ENCODE measurements at regions not wholly inside any gene's neighbourhood (a gene's known extent, or its start where the extent isn't known, plus 50 kb on each side); places are given as distances from the start of the nearest gene placed in this dataset.

DNA sequence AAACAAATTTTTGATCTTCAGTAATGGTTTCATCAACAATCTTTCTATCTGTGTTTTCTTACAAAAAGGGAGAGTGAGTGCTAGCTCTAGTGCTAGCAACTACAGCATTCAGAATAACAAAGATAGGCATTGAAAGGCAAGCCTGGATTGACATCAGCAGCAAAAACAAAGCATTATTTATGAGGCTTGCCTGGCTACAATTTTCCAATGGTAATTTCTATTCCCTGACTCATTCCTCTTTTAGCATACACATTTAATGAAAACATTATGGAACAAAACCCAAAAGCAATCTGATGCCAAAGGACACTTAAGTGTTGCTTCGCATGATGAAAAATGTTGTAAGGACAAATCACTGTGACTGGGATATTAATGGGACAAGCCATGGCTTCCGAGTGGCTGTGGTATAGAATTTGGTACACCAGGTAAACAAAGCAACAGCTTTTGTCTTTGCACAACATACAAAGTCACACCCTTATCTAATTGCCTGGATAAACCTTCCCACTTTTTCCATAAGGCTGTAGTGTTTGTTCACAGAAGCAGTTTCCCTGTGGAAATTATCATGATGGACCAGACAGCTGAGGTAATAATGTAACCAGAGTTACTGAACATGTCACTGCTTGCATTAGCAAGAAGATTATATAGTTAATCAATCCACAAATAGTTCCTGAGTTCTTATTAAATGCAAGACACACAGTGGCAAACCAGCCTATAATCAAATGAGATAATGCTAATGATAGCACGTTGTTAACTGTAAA, 179.8 kb upstream of the EDIL3 start:
- intact Hi-C loops (cut with DNase I) = no loop called here
- peak; percentile 28 for ATAC-seq
- no peak for DNase-seq (ENCODE audit: low spot score)

DNA sequence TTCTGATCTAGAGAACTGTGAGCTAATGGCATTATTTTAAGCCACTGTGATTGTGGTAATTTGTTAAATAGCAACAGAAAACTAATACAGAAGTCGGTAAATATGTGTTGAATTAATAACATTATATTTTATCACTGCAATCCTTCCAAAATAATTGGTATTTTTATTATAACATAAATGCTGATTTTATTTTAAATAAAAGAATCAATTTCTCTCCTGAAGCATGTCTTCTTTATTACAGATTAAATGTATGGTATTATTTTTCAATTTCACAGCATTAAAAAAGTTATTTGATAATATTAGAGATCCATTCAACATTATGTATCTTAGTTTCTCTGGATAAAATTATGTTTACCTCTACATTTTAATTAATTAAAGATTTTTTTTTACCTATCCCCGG, 165.5 kb upstream of the EDIL3 start:
- no peak for DNase-seq (ENCODE audit: low spot score)
- intact Hi-C loops (cut with DNase I) = no loop called here
- no peak for ATAC-seq

DNA sequence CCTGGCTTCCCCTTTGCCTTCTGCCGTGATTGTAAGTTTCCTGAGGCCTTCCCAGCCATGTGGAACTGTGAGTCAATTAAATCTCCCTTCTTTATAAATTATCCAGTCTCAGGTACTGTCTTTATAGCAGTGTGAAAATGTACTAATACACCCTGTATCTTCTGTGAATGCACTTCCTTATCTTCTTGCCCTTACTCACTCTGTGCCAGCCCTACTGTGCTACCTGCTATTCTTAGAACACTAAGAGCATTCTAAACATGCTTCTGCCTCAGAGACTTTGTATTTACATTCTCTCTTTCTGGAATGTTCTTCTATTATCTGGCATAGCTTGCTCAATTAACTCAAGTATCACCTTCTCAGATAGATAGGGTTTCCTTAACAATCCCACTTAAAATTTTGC, 164.4 kb upstream of the EDIL3 start:
- ATAC-seq (no peak), DNase-seq (ENCODE audit: low spot score) (no peak)
- intact Hi-C loops (cut with DNase I) = no loop called here

DNA sequence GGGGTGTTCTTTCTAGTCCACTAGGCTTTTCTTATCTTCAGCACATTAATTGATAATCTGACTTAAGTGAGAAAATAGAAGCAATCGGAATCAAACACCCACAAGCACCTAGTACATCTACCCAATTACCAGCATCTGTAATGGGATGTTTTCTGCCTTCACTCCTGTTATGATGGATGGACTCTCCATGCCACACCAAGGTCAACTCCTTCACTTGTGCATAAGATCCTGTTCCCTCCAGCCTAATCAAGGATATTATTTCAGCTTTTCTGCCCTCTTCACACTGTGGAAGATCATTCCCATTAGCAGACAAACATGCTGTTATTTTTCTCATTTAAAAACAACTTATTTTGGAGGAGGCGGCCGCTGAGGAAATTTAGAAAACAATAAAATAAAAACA, 162.0 kb upstream of the EDIL3 start:
- no peak for ATAC-seq
- intact Hi-C loops (cut with DNase I) = no loop called here
- no peak for DNase-seq (ENCODE audit: low spot score)

DNA sequence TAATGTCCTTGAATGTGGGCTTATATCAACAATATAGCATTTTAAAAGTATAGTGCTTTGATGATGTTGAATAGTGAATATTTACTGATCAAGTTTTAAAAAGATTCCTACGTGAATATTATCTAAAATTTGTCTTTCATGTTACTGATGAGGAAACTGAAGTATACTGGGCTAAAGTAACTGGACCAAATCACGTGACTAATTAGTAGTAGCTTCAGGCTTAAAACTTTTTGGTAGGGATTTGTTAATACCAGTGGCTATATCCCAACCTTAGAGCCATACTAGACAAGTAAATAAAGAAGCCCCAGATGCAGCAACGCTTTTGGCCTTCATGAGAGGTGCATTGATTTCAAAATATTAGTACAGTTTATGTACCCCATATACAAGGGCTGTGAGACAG, 152.1 kb upstream of the EDIL3 start:
- intact Hi-C loops (cut with DNase I) = no loop called here
- ATAC-seq (no peak), DNase-seq (ENCODE audit: low spot score) (no peak)

DNA sequence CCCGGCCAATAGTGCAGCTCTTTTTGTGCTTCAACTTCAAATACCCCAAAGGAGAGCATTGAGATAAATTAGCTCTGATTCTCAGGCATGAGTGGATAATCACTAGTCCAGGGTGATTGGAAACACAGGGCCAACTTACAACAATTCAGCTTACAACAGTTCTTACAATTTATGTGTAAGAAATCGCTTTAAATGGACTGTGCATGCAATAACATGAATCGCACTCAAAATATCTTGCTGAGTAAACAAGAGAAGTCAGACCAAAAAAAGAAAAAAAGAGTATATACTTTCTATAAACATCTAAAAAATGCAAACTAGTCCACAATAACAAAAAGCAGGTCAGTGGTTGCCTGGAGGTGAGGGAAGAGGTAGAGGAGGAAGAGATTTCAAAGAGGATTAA, 150.6 kb upstream of the EDIL3 start:
- intact Hi-C loops (cut with DNase I) = no loop called here
- DNase-seq (ENCODE audit: low spot score) = no peak

DNA sequence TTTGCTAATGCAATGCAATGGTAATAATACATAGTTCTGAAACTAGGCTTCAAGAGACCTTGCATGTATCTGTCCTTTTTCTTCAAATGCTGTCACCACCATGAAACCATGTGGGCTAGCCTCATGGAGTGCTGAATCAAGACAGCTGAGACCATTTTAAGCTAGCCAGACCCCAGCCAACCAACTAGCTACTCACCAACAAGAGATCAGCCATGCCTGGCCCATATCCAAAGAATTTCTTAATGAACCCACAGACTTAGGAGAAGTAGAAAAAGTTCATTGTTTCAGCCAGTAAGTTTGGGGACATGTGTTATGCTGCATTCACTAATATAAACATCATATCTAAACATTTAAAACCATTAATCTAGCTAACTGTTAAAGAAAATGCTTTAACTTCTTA, 139.8 kb upstream of the EDIL3 start:
- ATAC-seq = no peak
- no peak for DNase-seq (ENCODE audit: low spot score)
- intact Hi-C loops (cut with DNase I) = no loop called here

More for the DNA sequence above, 150.6 kb upstream of the EDIL3 start:
- no peak for ATAC-seq

DNA sequence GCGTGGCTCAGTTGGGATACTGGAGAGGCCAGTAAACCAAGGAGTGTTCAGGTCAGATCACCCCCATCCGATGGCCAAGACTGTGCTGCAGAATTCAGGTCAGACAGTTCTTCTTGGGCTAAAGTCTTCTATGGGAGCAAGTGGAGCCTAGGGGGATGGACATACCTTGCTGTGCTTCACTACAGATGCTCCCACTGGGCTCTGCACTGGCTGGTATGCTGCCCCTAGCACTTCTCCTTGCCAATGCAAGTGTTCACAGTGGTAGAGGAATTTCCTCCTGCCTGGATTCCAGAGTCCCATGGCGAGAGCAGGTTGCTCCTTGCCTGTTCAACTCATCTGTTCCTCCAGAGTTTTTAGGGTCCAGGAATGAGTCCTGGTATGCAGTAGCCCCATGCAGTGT, 134.2 kb upstream of the EDIL3 start:
- intact Hi-C loops (cut with DNase I) = no loop called here
- ATAC-seq = no peak
- no peak for DNase-seq (ENCODE audit: low spot score)

DNA sequence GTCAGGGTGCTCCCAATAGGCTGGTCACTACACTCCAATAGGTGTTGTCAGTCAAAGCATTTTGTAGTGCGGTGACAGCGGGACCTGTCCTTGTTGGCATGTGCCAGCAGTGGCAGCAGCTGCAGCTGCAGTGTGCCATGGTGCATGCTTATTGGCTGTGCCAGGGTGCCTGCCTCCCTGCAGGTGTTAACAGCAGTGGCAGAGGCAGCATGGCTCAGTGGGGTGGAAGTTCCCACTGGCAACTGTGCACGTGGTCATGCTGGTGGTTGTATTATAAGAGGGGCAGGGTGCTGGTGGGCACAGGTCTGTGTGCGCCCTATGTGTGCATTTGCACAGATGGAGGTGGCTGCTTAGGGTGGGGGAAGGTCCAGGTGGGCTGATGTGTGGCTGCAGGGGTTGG, 133.7 kb upstream of the EDIL3 start:
- ATAC-seq = no peak
- no peak for DNase-seq (ENCODE audit: low spot score)
- intact Hi-C loops (cut with DNase I) = no loop called here

DNA sequence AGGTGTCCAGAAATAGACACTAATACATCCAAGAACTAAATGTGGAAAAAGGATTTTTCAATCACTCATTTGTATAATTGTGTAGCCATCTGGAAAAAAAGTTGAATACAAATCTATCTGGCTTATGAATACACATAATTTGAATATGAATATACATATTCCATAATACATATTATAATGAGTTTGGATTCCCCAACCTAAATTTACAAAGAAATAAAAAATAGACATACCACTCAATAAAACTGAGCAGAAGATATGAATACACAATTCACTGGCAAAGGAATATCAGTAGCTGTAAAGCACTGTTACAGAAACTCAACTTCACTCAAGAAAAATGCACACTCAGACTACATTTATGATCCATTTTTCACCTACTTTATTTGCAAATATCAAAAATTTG, 121.9 kb upstream of the EDIL3 start:
- DNase-seq (ENCODE audit: low spot score) (no peak), ATAC-seq (no peak)
- intact Hi-C loops (cut with DNase I) = no loop called here

DNA sequence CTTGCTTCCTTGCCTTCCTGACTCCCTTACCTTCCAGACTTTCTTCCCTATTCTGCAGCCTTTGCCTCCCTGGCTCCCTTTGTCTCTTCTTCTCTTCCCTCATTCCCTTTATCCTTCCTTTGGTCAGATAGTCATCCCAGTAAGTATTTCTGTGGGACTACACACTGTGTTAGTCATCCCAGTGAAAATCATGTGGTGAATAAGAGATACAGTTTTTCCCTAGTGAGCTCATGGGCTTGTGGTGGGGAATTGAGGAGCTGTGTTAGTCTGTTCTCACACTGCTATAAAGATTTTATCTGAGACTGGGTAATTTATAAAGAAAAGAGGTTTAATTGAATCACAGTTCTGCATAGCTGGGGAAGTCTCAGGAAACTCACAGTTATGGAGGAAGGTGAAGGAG, 109.8 kb upstream of the EDIL3 start:
- DNase-seq (ENCODE audit: low spot score) = no peak
- intact Hi-C loops (cut with DNase I) = no loop called here
- ATAC-seq = no peak

DNA sequence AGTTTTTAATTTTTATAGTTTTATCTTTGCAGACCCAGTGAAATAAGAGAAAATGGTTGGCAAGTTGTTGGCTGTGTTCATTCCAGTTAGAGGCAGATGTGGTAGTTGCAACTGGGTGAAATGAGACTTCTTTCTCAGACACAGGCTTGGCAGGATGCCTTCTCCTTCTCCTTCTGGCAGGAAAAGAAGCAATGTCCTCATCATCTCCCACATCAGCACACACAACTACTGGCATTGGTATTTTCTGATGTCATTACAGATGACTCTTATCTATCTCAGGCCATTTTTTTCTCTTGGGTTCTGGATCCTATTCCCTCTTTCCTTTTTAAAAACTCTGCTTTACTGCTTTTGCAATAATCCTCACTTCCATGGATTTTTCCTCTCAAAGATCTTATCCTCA, 103.3 kb upstream of the EDIL3 start:
- DNase-seq (ENCODE audit: low spot score) (no peak), ATAC-seq (peak; percentile 69)

DNA sequence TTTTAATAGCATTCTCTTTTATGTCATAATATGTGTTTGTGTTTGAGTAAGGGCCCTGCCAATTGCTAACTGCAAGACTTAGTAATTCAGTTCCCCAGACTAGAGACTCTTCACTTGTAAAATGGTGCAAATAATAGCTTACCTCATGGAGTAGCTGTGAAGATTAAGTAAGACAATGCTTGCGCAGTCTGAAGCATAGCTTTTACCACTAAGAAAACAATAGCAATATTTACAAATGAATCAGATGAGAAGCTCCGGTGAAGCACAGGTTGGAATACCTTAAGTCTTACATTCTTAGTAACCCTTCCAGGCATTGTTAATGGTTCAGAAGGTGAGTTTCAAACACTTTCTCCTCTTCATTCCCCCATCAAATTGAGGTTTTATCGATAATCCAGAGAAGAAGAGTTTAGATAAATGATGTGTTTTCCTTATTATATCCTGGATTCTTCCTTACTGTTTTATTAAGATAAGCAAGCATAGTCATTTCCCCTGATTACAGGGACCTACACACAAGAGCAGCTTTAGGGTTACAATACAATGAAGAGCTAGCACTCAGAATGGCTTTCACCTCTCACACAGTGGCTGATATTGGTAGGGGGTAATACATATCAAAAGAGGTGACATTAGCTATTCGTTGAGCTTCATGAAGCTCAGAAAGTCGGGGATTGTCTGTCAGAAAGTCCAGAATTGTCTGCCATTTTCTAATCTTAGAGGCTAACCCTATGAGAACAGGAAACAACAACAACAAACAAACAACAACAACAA, 96.4 kb upstream of the EDIL3 start:
- DNase-seq (ENCODE audit: low spot score) (no peak), ATAC-seq (no peak)
- intact Hi-C loops (cut with DNase I) = no loop called here

More for the DNA sequence above, 103.3 kb upstream of the EDIL3 start:
- intact Hi-C loops (cut with DNase I) = no loop called here

DNA sequence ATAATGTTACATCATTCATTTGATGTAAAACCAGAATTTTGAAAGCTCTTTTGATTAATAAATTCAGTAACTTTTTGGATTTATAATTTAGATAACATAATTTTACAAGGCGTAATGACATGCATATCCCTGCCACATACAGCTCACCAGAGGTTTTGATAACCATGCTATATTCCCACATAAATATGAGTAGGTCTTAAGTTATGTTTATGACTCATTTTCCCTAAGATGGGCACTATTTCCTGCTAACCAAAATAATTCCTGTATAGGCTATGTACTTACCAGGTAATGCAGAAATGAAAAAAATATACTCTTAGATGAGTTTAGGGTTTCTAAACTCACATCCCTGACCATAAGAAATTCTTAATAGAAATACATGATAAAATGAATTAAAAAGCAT, 93.9 kb upstream of the EDIL3 start:
- no peak for DNase-seq (ENCODE audit: low spot score)
- intact Hi-C loops (cut with DNase I) = no loop called here
- no peak for ATAC-seq

DNA sequence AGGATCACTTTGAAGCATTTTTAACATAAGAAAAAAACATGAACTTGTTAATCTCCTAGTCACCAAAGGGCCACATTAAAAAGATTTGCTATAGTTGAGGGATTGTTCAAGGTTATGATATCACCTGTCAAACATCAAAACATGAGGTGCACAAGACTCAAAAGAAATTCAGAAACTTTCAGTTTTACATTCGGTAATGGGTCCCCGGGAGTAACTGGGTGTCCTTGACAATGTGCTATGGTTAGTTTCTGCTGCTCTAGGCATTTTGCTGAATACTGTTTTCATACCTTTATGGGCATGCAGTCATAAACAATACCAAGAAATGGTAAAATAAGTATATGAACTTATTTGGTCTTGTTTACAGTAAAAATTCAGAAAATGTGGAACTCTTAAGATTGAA, 92.8 kb upstream of the EDIL3 start:
- no peak for ATAC-seq
- intact Hi-C loops (cut with DNase I) = no loop called here

DNA sequence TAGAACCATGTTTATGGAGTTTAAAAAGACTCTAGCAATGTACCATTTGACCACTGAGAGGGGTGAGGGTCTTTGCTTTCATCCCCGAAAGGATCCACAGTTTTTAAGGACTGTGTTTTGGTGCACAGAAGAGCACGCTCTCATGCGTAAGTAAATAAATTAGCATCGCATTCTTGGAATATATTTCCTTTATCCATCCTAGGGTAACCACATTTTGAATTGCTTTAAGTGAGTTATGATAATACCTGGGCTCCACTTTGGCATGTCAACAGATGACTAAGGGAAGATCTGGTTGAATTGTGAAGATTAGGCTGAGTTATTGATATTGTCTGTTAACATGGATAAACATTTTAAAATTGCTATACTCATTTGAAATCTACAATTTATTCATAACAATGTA, 89.4 kb upstream of the EDIL3 start:
- intact Hi-C loops (cut with DNase I) = no loop called here
- ATAC-seq (no peak), DNase-seq (ENCODE audit: low spot score) (no peak)

More for the DNA sequence above, 92.8 kb upstream of the EDIL3 start:
- no peak for DNase-seq (ENCODE audit: low spot score)

DNA sequence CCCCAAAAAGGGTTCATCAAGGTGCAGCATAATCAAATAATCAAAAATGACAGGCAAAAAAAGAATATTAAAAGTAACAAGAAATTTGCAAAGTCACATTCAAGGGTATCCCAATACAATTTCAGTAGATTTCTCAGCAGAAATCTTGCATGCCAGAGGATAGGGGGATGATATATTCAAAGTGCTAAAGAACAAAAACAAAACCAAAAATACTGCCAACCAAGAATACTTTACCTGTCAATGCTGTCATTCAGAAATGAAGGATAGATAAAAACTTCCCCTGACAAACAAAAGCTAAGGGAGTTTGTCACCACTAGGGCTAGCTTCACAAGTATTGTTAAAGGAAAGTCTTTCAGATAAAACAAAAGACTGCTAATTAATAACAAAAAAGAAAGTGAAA, 68.7 kb upstream of the EDIL3 start:
- intact Hi-C loops (cut with DNase I) = no loop called here
- ATAC-seq (no peak), DNase-seq (ENCODE audit: low spot score) (no peak)

DNA sequence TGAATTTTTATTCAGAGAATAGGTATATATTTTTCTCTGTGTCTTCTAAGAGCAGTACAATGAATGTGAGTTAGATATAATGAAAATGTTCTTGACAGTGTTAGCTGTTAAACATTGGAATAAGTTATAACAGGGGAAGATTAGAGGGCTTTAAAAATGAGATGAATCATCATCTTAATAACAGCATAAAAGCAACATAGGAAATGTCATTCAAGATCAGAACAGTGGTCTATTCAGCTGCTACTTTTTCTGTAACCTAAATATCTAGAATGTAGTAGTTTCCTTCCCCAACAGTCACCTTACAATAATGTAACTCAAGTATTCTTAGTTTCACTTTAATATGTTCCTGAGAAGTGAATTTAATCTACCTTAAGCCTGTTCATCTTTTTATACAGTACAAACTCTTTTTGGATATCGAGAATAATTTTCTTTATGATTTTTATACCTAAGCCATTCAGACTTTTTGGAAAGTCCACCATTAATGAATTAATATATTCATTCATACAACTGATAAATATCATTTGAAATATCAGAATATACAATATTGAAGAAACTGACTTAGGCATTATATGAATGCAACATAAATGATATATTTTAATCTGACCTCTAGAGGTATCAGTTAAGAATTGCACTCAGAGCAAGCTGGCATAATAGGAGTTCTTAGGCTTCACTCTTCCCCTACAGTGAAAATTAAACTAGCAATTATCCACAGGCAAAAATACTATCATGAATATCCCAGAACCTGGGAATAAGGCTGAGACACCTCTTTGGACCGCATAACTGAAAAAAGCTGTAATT, 66.1 kb upstream of the EDIL3 start:
- DNase-seq (ENCODE audit: low spot score) (no peak), ATAC-seq (no peak)
- intact Hi-C loops (cut with DNase I) = no loop called here

DNA sequence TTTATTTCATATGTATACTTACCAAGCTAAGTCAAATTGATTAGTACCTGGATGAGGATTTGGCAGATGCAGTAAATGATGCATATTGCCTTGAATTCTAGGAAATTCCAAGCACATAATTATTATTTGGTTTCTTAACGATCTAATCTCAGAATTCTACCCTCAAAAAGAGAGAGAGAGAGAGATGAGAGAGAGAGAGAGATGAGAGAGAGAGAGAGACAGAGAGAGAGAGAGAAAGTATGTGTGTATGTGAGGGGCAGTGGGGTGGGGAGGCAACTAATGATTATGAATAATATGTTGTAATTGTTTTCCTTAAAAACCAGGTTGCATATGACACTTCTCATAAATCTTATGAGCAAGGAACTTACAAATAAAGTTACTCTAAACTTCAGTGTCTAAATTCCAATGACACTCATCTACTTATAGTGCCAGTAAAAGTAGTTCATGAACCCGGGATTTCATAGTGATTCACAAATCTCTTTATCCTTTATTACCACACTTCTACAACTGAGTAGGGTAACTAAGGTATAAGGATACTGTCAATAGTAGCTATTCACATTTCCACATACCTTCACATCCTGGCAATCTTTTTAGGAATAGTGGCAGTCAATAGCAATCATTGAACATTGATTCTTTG, 60.5 kb upstream of the EDIL3 start:
- intact Hi-C loops (cut with DNase I) = loop anchor here (1.0 kb wide), 1 partner anchor 33 kb away; no protein-coding TSS in a partner anchor
- DNase-seq (ENCODE audit: low spot score) (no peak), ATAC-seq (no peak)

DNA sequence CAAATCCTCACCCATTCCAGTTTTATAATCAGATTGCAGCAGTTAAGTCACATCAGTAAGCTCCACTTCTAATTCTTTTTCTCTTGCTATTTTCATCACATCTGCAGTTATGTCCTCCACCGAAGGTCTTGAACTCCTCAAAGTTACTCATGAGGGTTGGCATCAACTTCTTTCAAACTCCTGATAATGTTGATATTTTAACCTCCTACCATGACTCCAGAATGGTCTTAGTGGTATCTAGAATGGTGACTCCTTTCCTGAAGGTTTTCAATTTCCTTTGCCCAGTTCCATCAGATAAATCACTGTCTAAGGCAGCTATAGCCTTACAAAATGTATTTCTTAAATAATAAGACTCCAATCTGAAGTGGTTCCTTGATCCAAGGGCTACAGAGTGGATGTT, 53.8 kb upstream of the EDIL3 start:
- DNase-seq (ENCODE audit: low spot score) (no peak), ATAC-seq (no peak)
- intact Hi-C loops (cut with DNase I) = no loop called here

Measured in sciatic nerve (tissue), 2 donors.